ENCODE measurements at regions not wholly inside any gene's neighbourhood (a gene's known extent, or its start where the extent isn't known, plus 50 kb on each side); places are given as distances from the start of the nearest gene placed in this dataset.

GRCh38 chr2:219881851-219882250 is 254.4 kb downstream of the SLC4A3 start:
- no peak overlapping the region for H3K4me3 ChIP-seq (ENCODE audit: low read depth, low read length)
- no peak for DNase-seq (ENCODE audit: low read depth)
- TF ChIP-seq, protein P1, sequence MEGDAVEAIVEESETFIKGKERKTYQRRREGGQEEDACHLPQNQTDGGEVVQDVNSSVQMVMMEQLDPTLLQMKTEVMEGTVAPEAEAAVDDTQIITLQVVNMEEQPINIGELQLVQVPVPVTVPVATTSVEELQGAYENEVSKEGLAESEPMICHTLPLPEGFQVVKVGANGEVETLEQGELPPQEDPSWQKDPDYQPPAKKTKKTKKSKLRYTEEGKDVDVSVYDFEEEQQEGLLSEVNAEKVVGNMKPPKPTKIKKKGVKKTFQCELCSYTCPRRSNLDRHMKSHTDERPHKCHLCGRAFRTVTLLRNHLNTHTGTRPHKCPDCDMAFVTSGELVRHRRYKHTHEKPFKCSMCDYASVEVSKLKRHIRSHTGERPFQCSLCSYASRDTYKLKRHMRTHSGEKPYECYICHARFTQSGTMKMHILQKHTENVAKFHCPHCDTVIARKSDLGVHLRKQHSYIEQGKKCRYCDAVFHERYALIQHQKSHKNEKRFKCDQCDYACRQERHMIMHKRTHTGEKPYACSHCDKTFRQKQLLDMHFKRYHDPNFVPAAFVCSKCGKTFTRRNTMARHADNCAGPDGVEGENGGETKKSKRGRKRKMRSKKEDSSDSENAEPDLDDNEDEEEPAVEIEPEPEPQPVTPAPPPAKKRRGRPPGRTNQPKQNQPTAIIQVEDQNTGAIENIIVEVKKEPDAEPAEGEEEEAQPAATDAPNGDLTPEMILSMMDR (conservative IDR thresholded peaks at IDR 0.05; ENCODE audit: low read depth, low read length): no peak

DNA sequence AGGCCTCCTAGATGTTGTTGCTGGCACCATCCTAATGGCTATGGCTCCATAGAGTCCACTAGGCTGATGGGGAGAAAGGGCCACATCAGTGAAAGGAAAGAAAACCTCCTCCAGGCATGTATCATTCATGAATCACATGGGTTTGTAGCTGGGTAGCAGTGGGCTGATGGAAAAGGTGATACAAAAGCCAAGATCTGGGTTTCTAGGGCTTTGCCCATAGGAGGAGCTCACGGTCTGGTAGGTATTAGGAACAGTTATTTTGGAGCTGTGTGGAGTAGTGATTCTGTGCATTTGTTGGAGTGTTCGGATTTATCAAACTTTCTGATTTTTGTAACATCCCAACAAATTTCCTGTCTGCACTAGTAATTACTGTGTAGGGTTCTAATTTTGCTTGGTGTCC is 259.2 kb downstream of the SLC4A3 start:
- TF ChIP-seq, protein P1 (conservative IDR thresholded peaks at IDR 0.05; ENCODE audit: low read depth, low read length): no peak
- no peak for DNase-seq (ENCODE audit: low read depth)
- H3K4me3 ChIP-seq (ENCODE audit: low read depth, low read length): no peak overlapping the region

GRCh38 chr2:219887870-219888269 is 260.4 kb downstream of the SLC4A3 start:
- DNase-seq (ENCODE audit: low read depth): no peak
- TF ChIP-seq, protein P1 (conservative IDR thresholded peaks at IDR 0.05; ENCODE audit: low read depth, low read length): no peak
- H3K4me3 ChIP-seq (ENCODE audit: low read depth, low read length): no peak overlapping the region

DNA sequence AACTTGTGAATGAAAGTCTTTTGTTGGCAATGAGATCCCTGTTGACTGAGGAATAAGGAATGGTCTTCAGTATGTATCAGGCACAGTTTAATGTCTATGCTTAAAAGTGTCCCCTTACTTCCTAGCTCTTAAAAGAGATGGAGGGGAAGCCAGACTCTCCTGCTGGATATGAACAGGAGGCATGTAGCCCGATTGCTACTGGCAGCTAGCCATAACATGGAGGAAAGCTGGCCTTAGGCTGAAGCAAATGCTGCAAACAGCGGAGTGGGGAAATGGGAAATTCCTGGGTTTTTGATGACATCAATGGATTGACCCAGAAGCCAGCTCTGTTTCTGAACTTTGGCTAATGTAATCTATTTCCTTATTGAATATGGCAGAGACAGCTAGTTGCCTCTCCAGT is 266.1 kb downstream of the SLC4A3 start:
- H3K4me3 ChIP-seq (ENCODE audit: low read depth, low read length): no peak overlapping the region
- no peak for DNase-seq (ENCODE audit: low read depth)
- TF ChIP-seq, protein P1 (conservative IDR thresholded peaks at IDR 0.05; ENCODE audit: low read depth, low read length): no peak

- TF ChIP-seq, protein P1 (conservative IDR thresholded peaks at IDR 0.05; ENCODE audit: low read depth, low read length): no peak
- DNase-seq (ENCODE audit: low read depth): no peak
- H3K4me3 ChIP-seq (ENCODE audit: low read depth, low read length): no peak overlapping the region
Observed at GRCh38 chr2:219897456-219897855, 270.0 kb downstream of the SLC4A3 start.

DNA sequence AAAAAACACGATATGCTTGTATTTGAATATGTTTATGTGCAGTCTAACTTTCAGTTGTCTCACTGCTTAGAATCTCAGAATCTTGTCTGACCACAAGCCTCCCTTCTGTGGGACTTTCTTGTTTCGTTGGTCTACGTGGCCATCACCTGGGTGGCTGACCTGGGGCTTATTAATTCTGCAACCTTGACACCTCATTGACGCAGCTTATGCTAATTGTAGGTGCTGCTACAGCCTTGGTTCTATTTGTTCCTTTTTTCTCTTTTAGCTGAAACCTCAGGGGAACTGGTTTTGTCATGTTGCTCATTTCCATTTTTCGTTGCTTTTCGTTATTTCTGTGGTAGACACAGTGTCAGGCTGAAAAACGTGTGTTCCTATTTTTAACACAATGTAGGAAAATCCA is 273.7 kb downstream of the SLC4A3 start:
- no peak overlapping the region for H3K4me3 ChIP-seq (ENCODE audit: low read depth, low read length)
- no peak for DNase-seq (ENCODE audit: low read depth)
- TF ChIP-seq, protein P1 (conservative IDR thresholded peaks at IDR 0.05; ENCODE audit: low read depth, low read length): no peak

- no peak for DNase-seq (ENCODE audit: low read depth)
- TF ChIP-seq, protein P1 (conservative IDR thresholded peaks at IDR 0.05; ENCODE audit: low read depth, low read length): no peak
- H3K4me3 ChIP-seq (ENCODE audit: low read depth, low read length): no peak overlapping the region
Observed at GRCh38 chr2:219902891-219903552, 275.6 kb downstream of the SLC4A3 start.

Data from choroid plexus epithelial cell (primary cell).